HUES6 (cell line): ENCODE measurements at regions not wholly inside any gene's neighbourhood (a gene's known extent, or its start where the extent isn't known, plus 50 kb on each side); places are given as distances from the start of the nearest gene placed in this dataset.
A peak's percentile ranks its signal among the peaks of the same experiment; 100 is the strongest.

Experiments
- H3K27ac ChIP-seq: 2 replicates; pipeline ENCODE4 v1.7.0; 2013; ENCODE audit warnings: low read depth, mild to moderate bottlenecking, low read length, inconsistent platforms
- H3K27me3 ChIP-seq: 2 replicates; pipeline ENCODE4 v1.6.1; 2013; ENCODE audit warnings: low read length; ENCODE audit not compliant: control insufficient read depth, insufficient read depth
- H3K36me3 ChIP-seq: 2 replicates; pipeline ENCODE4 v1.6.1; 2013; ENCODE audit warnings: low read length; ENCODE audit not compliant: control insufficient read depth, insufficient read depth
- H3K4me1 ChIP-seq: 2 replicates; pipeline ENCODE4 v1.6.1; 2013; ENCODE audit warnings: low read length; ENCODE audit not compliant: control insufficient read depth, insufficient read depth
- H3K4me3 ChIP-seq: 2 replicates; pipeline ENCODE4 v1.5.1; 2013; ENCODE audit warnings: low read depth, low read length
- H3K9ac ChIP-seq: one replicate; pipeline ENCODE4 v1.6.1; 2013; ENCODE audit warnings: mild to moderate bottlenecking, low read length
- H3K9me3 ChIP-seq: 2 replicates; pipeline ENCODE4 v1.6.1; 2013; ENCODE audit warnings: low read depth, low read length; ENCODE audit not compliant: control insufficient read depth, insufficient read depth

DNA sequence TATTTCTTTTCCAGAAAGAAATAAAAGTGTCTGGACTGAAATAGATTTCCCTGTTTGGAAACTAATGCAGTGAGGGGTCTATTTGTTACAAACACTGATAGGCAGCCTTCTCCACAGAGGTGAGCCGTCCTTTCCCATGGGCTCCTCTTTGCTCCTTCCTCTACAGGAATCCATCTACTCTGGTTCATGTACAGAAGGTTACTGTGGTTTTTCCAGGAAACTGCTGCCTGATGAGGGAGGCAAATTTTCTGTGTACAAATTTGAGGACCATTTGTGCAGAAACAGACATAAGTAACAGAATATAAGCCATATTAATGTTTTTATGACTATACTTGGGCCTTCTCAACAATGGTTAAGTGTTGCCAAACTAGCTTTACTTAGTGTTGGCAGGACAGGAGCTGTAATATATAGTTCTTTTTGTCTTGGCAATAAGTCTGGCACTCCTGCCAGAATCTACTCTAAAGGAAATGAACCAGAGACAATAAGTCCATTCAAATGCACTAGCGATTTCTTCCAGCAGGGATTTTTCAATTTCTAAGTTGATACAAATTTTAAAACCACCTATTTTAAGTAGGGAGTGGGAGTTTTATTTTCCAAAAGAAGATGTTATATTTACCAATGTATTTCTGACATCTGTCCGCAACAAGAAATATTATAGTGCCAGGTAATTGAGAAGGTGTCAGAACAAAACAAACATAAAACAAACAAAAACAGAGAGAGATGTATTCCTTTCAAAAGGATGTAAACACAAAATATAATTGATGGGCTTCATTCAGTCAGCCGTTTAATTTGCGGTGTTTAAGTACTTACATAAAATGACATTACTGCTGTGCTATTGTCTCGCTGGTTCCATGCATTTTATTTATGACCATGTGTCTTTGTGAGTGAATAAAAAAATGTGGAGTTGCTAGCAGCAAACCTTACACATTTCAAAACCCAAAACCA, 91.0 kb upstream of the NFE2L3 start:
- Histone ChIP-seq H3K9me3 (no peaks in the 10 kb centered on the region), H3K4me3 (no peak overlapping the region), H3K4me1 (peaks cover 3% of the 10 kb centered on the region), H3K27ac (no peak overlapping the region), H3K9ac (no peak overlapping the region), H3K36me3 (no peaks in the 10 kb centered on the region), H3K27me3 (no peaks in the 10 kb centered on the region)

- H3K9me3 ChIP-seq: no peaks in the 10 kb centered on the region
- H3K36me3 ChIP-seq: no peaks in the 10 kb centered on the region
- H3K27me3 ChIP-seq: no peaks in the 10 kb centered on the region
- no peak overlapping the region for H3K27ac ChIP-seq
- no peak overlapping the region for H3K9ac ChIP-seq
- H3K4me3 ChIP-seq: no peak overlapping the region
- H3K4me1 ChIP-seq: peaks cover 3% of the 10 kb centered on the region
These were observed 90.1 kb upstream of the NFE2L3 start for GRCh38 chr7:26061678-26062603.

- H3K9ac ChIP-seq: no peak overlapping the region
- no peaks in the 10 kb centered on the region for H3K36me3 ChIP-seq
- no peaks in the 10 kb centered on the region for H3K9me3 ChIP-seq
- H3K4me1 ChIP-seq: peaks cover 3% of the 10 kb centered on the region
- no peak overlapping the region for H3K4me3 ChIP-seq
- no peaks in the 10 kb centered on the region for H3K27me3 ChIP-seq
- H3K27ac ChIP-seq: no peak overlapping the region
These were observed 86.3 kb upstream of the NFE2L3 start for GRCh38 chr7:26065652-26066051.

DNA sequence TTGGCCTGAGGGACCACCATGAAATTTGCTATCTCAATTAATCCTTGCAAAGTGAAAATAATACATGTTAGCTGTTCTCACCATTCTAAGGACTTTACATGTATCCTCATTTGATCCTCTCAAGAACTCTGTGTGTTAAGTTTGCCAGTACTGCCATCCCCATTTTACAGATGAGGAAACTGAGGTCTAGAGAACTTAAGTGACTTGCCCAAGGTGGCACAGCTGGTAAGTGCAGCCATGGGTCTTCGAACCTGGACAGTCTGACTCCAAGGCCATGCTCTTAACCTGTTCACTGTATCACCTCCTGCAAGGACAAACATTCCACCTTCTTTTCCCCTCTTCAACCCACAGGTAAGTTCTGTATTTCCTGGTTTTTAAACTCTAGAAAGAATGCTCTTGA, 85.3 kb upstream of the NFE2L3 start:
- no peak overlapping the region for H3K9ac ChIP-seq
- H3K9me3 ChIP-seq: no peaks in the 10 kb centered on the region
- H3K4me1 ChIP-seq: no peaks in the 10 kb centered on the region
- H3K27me3 ChIP-seq: no peaks in the 10 kb centered on the region
- H3K4me3 ChIP-seq: no peak overlapping the region
- no peak overlapping the region for H3K27ac ChIP-seq
- H3K36me3 ChIP-seq: no peaks in the 10 kb centered on the region

DNA sequence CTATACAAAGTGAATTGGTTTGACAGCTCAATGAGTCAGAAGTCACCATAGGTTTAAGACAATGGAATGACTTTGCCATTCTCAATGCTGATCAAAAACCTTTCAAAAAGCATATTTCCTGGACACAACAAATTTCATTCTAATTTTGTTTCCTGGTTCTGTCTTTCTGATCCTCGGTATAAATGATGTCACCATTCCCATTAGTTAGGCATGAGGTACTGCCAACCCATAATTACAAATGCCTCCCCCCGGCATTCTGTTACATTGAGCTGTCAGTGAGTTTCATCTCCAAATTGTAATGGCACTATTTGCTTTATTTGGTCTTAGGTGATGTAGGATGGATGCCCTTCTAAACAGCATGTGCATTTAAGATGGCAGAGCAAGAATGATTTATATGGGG, 81.7 kb upstream of the NFE2L3 start:
- Histone ChIP-seq H3K4me1 (peaks cover 10% of the 10 kb centered on the region), H3K9me3 (no peaks in the 10 kb centered on the region), H3K36me3 (no peaks in the 10 kb centered on the region), H3K9ac (no peak overlapping the region), H3K27me3 (no peaks in the 10 kb centered on the region), H3K27ac (no peak overlapping the region), H3K4me3 (no peak overlapping the region)

DNA sequence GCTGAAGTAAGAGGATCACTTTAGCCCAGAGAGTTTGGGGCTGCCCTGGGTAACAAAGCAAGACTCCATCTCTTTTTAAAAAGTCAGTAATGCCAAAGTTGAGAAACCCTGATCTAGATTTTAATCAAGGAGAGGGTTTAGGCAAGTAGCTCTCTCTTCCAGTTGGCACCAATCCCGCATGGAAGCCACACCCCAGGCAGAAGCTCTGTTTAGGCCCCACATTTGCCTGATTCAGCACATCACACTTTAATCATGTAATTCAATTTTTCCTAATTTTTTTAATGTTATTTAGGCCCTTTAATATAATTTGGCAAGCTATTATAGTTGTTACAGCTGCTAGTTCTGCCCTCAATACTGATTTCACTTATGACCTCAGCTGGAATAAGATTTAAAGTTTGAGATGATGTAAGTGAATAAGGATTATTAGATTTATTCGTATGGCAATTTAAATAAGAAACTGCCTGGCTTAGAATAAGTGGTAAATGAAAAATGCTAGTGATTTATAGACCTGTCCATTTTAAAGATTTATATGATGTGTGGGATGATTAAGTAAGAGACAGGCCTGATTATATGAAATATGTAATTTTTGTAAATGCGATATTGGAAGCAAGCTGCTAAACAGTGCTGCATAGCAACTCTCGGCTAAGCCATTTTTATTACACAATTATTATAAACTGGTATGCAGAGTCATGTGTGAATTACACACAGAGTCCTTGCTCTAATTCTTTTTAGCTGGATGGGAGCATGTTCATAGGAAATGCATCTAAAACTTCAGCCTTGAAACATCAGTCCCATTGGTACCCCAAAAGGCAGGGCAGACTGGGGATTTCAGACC, 80.2 kb upstream of the NFE2L3 start:
- no peaks in the 10 kb centered on the region for H3K36me3 ChIP-seq
- H3K9me3 ChIP-seq: no peaks in the 10 kb centered on the region
- no peak overlapping the region for H3K27ac ChIP-seq
- no peak overlapping the region for H3K4me3 ChIP-seq
- H3K4me1 ChIP-seq: peaks cover 10% of the 10 kb centered on the region
- H3K9ac ChIP-seq: no peak overlapping the region
- H3K27me3 ChIP-seq: no peaks in the 10 kb centered on the region

GRCh38 chr7:26073041-26073440, 79.0 kb upstream of the NFE2L3 start:
- Histone ChIP-seq H3K4me1 (peaks cover 10% of the 10 kb centered on the region), H3K27ac (no peak overlapping the region), H3K27me3 (no peaks in the 10 kb centered on the region), H3K9me3 (no peaks in the 10 kb centered on the region), H3K4me3 (no peak overlapping the region), H3K36me3 (no peaks in the 10 kb centered on the region), H3K9ac (no peak overlapping the region)

DNA sequence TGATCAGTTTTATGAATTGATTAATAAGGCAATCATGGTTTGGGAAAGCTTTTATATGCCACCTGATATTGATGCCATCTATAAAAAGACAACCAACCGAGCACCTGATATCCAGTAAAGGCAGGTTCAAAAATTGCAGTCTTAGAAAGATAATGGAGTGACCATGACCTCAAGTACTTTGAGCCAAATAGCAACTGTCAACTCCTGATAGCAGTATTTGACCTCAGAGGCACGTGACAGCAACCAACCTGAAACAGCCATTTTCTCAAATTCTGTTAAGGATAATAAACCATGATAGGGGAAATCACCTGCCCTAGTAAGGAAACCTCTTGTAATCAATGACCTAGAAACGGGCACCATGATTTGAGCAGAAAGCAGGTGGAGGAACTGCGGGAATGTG, 77.1 kb upstream of the NFE2L3 start:
- Histone ChIP-seq H3K4me3 (no peak overlapping the region), H3K36me3 (no peaks in the 10 kb centered on the region), H3K9ac (no peak overlapping the region), H3K4me1 (peaks cover 13% of the 10 kb centered on the region), H3K27ac (no peak overlapping the region), H3K9me3 (no peaks in the 10 kb centered on the region), H3K27me3 (peaks cover 8% of the 10 kb centered on the region; the same call in 1 of the 2 replicates)

GRCh38 chr7:26076691-26077090, 75.3 kb upstream of the NFE2L3 start:
- no peaks in the 10 kb centered on the region for H3K36me3 ChIP-seq
- H3K27me3 ChIP-seq: peaks cover 8% of the 10 kb centered on the region; the same call in 1 of the 2 replicates

GRCh38 chr7:26078437-26079336, 73.3 kb upstream of the NFE2L3 start:
- H3K4me1 ChIP-seq: peaks cover 6% of the 10 kb centered on the region
- no peaks in the 10 kb centered on the region for H3K9me3 ChIP-seq
- peaks cover 8% of the 10 kb centered on the region; the same call in 1 of the 2 replicates for H3K27me3 ChIP-seq
- no peak overlapping the region for H3K27ac ChIP-seq
- H3K36me3 ChIP-seq: no peaks in the 10 kb centered on the region
- no peak overlapping the region for H3K9ac ChIP-seq
- H3K4me3 ChIP-seq: peak overlapping the region; percentile 34

More at GRCh38 chr7:26076691-26077090, 75.3 kb upstream of the NFE2L3 start:
- H3K4me3 ChIP-seq: no peak overlapping the region
- H3K4me1 ChIP-seq: peaks cover 17% of the 10 kb centered on the region
- no peak overlapping the region for H3K9ac ChIP-seq
- no peaks in the 10 kb centered on the region for H3K9me3 ChIP-seq
- no peak overlapping the region for H3K27ac ChIP-seq
